Suprapubic skin (tissue), 3 donors: ENCODE measurements at regions not wholly inside any gene's neighbourhood (a gene's known extent, or its start where the extent isn't known, plus 50 kb on each side); places are given as distances from the start of the nearest gene placed in this dataset.

Experiments
- POLR2A ChIP-seq, 2 donors: fragments of 450-650 bp; IDR thresholded peaks; one replicate each; pipeline ENCODE4 v1.6.1; 2017; ENCODE audit warnings: antibody characterized with exemption in 2 of 2, mild to moderate bottlenecking in 2 of 2, moderate library complexity in 2 of 2
- TF ChIP-seq, protein P1 (sequence below), 2 donors: fragments of 200-600 bp in 1 of 2; fragments of 450-650 bp in 1 of 2; sonication (generic) in 1 of 2; IDR thresholded peaks; one replicate each; pipeline ENCODE4 v1.5.1; 2016 to 2019; ENCODE audit warnings: antibody characterized with exemption in 2 of 2, mild to moderate bottlenecking in 1 of 2, moderate library complexity in 1 of 2

DNA sequence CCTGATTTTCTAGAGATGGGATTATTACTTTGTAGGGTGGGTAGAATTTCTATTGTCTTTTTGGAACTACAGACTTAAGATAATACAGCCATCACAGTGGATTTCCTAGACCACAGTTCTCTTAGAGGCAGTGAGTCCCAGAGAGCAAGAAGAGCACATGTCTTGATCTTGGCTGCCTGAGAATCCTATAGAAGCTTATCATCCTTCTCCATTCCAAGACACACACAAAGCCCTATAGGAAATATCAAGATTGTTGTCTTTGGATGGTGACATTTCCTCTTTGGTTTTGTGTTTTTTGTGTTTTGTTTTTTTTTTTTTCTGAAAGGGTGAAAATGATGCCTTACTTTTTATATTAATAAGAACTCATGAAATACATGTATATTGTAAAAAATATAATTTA lies 143.1 kb downstream of the AHR start:
- TF ChIP-seq, protein P1, sequence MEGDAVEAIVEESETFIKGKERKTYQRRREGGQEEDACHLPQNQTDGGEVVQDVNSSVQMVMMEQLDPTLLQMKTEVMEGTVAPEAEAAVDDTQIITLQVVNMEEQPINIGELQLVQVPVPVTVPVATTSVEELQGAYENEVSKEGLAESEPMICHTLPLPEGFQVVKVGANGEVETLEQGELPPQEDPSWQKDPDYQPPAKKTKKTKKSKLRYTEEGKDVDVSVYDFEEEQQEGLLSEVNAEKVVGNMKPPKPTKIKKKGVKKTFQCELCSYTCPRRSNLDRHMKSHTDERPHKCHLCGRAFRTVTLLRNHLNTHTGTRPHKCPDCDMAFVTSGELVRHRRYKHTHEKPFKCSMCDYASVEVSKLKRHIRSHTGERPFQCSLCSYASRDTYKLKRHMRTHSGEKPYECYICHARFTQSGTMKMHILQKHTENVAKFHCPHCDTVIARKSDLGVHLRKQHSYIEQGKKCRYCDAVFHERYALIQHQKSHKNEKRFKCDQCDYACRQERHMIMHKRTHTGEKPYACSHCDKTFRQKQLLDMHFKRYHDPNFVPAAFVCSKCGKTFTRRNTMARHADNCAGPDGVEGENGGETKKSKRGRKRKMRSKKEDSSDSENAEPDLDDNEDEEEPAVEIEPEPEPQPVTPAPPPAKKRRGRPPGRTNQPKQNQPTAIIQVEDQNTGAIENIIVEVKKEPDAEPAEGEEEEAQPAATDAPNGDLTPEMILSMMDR (IDR thresholded peaks at IDR 0.05) = no peak
- no peak for TF ChIP-seq POLR2A (IDR thresholded peaks at IDR 0.05)
